Smooth muscle cell (in vitro differentiated cells): ENCODE measurements at regions not wholly inside any gene's neighbourhood (a gene's known extent, or its start where the extent isn't known, plus 50 kb on each side); places are given as distances from the start of the nearest gene placed in this dataset.

Experiments
- DNase-seq: peaks from one replicate; lab custom pipeline; 2025; ENCODE audit not compliant: unreplicated experiment; lab: John Stamatoyannopoulos, UW
- H2AFZ ChIP-seq: fragments of 200-600 bp; sonication (generic); 2 replicates; pipeline ENCODE4 v1.6.0; 2016; ENCODE audit warnings: antibody characterized with exemption, low read depth, mild to moderate bottlenecking
- H3F3A ChIP-seq: fragments of 200-600 bp; sonication (generic); 2 replicates; pipeline ENCODE4 v1.6.0; 2017; ENCODE audit warnings: antibody characterized with exemption, low read depth
- H3K27ac ChIP-seq: fragments of 200-600 bp; sonication (generic); 2 replicates; pipeline ENCODE4 v1.5.1; 2016; ENCODE audit warnings: low read depth, mild to moderate bottlenecking
- H3K27me3 ChIP-seq: fragments of 200-600 bp; sonication (generic); 2 replicates; pipeline ENCODE4 v1.6.1; 2016; ENCODE audit warnings: low read depth, mild to moderate bottlenecking
- H3K36me3 ChIP-seq: fragments of 200-600 bp; sonication (generic); 2 replicates; pipeline ENCODE4 v1.5.1; 2016; ENCODE audit warnings: low read depth
- H3K4me1 ChIP-seq: fragments of 200-600 bp; sonication (generic); 2 replicates; pipeline ENCODE4 v1.5.1; 2016; ENCODE audit warnings: low read depth
- H3K4me2 ChIP-seq: fragments of 200-600 bp; sonication (generic); 2 replicates; pipeline ENCODE4 v1.6.0; 2016; ENCODE audit warnings: mild to moderate bottlenecking
- H3K4me3 ChIP-seq: fragments of 200-600 bp; sonication (generic); 2 replicates; pipeline ENCODE4 v1.5.1; 2016; ENCODE audit warnings: mild to moderate bottlenecking
- H3K79me2 ChIP-seq: fragments of 200-600 bp; sonication (generic); 2 replicates; pipeline ENCODE4 v1.6.0; 2016; ENCODE audit warnings: low read depth, mild to moderate bottlenecking
- H3K9ac ChIP-seq: fragments of 200-600 bp; sonication (generic); 2 replicates; pipeline ENCODE4 v1.6.0; 2016; ENCODE audit warnings: low read depth
- H3K9me3 ChIP-seq: fragments of 200-600 bp; sonication (generic); replicated peaks from 2 replicates; pipeline ENCODE4 v1.5.1; 2016; ENCODE audit warnings: low read depth
- H4K20me1 ChIP-seq: fragments of 200-600 bp; sonication (generic); 2 replicates; pipeline ENCODE4 v1.6.0; 2016; ENCODE audit warnings: low read depth
- WGBS: methylation state at CpG from one replicate; pipeline ENCODE4 v1.1.7; 2016; ENCODE audit warnings: low lambda C conversion rate; 5-methylcytosine and 5-hydroxymethylcytosine counted together
- TF ChIP-seq, protein P1 (sequence below): fragments of 200-600 bp; sonication (generic); IDR thresholded peaks from 2 replicates; pipeline ENCODE4 v1.5.1; 2017; ENCODE audit warnings: borderline replicate concordance, mild to moderate bottlenecking, antibody characterized with exemption; ENCODE audit not compliant: insufficient read depth, poor library complexity, severe bottlenecking

DNA sequence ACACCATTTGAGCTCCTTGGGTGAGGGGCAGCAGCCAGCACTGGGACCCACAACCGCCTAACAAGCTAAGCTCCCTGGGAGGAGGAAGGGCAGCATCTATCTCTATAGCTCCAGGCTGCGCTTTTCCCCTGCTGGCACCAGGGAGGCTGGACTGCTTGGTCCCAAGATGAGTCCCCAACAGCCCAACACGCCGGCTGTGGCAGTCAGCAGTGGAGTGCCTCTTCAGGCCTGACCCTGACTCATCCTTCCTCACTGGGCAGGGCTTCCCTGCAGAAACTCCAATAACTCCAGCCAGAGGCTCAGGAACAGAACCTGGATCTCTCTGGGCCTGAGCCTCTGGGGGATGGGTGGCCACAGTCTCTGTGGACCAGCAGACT, 113.7 kb upstream of the ADAMTS16 start:
- Histone ChIP-seq H4K20me1 (no peaks in the 10 kb centered on the region), H3K4me1 (no peaks in the 10 kb centered on the region), H3K79me2 (no peaks in the 10 kb centered on the region), H3K27me3 (no peaks in the 10 kb centered on the region), H3K4me2 (no peak overlapping the region), H3K9ac (no peak overlapping the region), H3K4me3 (no peak overlapping the region), H3F3A (no peaks in the 10 kb centered on the region), H3K36me3 (no peaks in the 10 kb centered on the region), H3K27ac (peak overlapping the region; percentile 80), H2AFZ (no peak overlapping the region), H3K9me3 (no peaks in the 10 kb centered on the region)
- no peak for DNase-seq
- TF ChIP-seq, protein P1, sequence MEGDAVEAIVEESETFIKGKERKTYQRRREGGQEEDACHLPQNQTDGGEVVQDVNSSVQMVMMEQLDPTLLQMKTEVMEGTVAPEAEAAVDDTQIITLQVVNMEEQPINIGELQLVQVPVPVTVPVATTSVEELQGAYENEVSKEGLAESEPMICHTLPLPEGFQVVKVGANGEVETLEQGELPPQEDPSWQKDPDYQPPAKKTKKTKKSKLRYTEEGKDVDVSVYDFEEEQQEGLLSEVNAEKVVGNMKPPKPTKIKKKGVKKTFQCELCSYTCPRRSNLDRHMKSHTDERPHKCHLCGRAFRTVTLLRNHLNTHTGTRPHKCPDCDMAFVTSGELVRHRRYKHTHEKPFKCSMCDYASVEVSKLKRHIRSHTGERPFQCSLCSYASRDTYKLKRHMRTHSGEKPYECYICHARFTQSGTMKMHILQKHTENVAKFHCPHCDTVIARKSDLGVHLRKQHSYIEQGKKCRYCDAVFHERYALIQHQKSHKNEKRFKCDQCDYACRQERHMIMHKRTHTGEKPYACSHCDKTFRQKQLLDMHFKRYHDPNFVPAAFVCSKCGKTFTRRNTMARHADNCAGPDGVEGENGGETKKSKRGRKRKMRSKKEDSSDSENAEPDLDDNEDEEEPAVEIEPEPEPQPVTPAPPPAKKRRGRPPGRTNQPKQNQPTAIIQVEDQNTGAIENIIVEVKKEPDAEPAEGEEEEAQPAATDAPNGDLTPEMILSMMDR = no peak
- 69% methylated on average over 4 of the region's 4 CpGs for WGBS

DNA sequence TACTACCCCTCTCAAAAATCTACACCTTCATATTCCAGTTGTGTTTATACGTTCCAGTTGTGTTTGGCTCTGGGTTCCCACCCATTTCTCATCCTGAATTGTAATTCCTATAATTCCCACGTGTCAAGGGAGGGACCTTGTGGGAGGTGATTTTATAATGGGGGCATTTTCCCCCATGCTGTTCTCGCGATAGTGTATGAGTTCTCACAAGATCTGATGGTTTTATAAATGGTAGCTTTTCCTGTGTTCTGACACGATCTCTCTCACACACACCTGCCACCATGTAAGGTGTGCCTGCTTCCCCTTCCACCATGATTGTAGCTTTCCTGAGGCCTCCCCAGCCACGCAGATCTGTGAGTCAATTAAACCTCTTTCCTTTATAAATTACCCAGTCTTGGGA, 108.5 kb upstream of the ADAMTS16 start:
- TF ChIP-seq, protein P1 = no peak
- Histone ChIP-seq H3K9me3 (no peaks in the 10 kb centered on the region), H3K9ac (no peak overlapping the region), H3K4me1 (no peaks in the 10 kb centered on the region), H3K36me3 (no peaks in the 10 kb centered on the region), H3K4me3 (no peak overlapping the region), H2AFZ (no peak overlapping the region), H4K20me1 (no peaks in the 10 kb centered on the region), H3F3A (no peaks in the 10 kb centered on the region), H3K27me3 (no peaks in the 10 kb centered on the region), H3K4me2 (no peak overlapping the region), H3K27ac (no peak overlapping the region), H3K79me2 (no peaks in the 10 kb centered on the region)
- no peak for DNase-seq
- 79% methylated on average over 6 of the region's 6 CpGs for WGBS

DNA sequence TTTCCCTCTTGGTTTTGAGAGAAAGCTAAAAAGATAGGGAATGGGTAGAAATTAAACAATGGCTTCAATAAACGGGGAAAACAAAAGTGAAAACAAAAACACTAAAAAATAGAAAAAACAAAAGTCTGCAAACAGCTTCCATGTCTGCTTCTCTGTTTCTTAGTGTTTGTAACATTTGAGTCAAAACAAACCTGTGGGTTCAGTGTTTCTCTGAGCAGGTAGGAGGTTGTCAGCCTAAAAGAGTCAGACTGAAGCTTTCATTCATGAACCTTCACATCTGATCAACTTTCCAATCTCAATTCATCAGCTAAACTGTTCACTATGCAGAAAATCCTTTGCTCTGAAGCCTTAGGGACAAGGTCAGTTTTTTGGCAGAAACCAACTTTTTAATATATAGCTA, 102.5 kb upstream of the ADAMTS16 start:
- Histone ChIP-seq H3K9me3 (no peaks in the 10 kb centered on the region), H2AFZ (no peak overlapping the region), H3K4me2 (no peak overlapping the region), H3K4me1 (no peaks in the 10 kb centered on the region), H3K4me3 (no peak overlapping the region), H4K20me1 (no peaks in the 10 kb centered on the region), H3K27me3 (no peaks in the 10 kb centered on the region), H3K9ac (no peak overlapping the region), H3K27ac (no peak overlapping the region), H3F3A (no peaks in the 10 kb centered on the region), H3K79me2 (no peaks in the 10 kb centered on the region), H3K36me3 (no peaks in the 10 kb centered on the region)
- DNase-seq = no peak
- TF ChIP-seq, protein P1 = no peak
- 90% methylated on average over 1 of the region's 1 CpG for WGBS

DNA sequence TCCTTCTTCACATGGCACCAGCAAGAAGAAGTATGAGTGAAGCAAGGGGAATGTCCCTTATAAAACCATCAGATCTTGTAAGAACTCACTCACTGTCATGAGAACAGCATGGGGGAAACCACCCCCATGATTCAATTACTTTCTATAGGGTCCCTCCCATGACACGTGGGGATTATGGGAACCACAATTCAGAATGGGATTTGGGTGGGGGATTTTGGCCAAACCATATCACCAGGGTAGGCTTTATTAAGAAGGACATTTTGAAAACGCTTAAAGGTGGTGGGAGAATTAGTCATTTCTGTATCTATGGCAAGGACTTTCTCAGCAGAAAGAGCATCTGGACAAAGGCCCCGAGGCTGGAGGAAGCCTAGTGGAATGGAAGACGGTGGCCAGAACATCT, 100.2 kb upstream of the ADAMTS16 start:
- Histone ChIP-seq H3K36me3 (no peaks in the 10 kb centered on the region), H3K9ac (no peak overlapping the region), H4K20me1 (no peaks in the 10 kb centered on the region), H3K27ac (no peak overlapping the region), H3K4me3 (no peak overlapping the region), H2AFZ (no peak overlapping the region), H3K4me1 (no peaks in the 10 kb centered on the region), H3K9me3 (no peaks in the 10 kb centered on the region), H3K79me2 (no peaks in the 10 kb centered on the region), H3F3A (no peaks in the 10 kb centered on the region), H3K4me2 (no peak overlapping the region), H3K27me3 (no peaks in the 10 kb centered on the region)
- 87% methylated on average over 4 of the region's 4 CpGs for WGBS
- TF ChIP-seq, protein P1 = no peak
- no peak for DNase-seq
